ENCODE measurements at regions not wholly inside any gene's neighbourhood (a gene's known extent, or its start where the extent isn't known, plus 50 kb on each side); places are given as distances from the start of the nearest gene placed in this dataset.

DNA sequence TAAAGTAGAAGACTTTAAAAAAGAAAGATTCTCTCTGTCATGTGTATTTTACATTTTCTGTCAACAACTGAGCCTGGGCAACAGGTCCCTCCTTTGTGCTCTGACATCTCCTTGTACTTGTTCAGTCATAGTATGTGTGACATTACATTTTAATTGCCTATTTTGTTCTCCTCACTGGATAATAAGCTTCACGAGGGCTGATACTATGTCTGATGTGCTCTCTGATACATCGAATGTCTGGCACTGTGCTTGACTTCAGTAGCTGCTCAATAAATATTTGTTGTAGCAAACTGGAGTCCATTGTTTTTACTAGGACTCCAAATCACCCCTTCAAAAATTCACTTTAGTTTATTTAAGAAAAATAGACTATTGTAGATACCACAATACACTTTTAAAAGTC is 482.0 kb downstream of the RASEF start:
- TF ChIP-seq EZH2 (IDR thresholded peaks at IDR 0.05; ENCODE audit: borderline replicate concordance, insufficient read depth, low read length, poor library complexity, severe bottlenecking): no peak
- TF ChIP-seq MXI1 (conservative IDR thresholded peaks at IDR 0.05; ENCODE audit: poor library complexity, severe bottlenecking): no peak
- TF ChIP-seq, protein P1, sequence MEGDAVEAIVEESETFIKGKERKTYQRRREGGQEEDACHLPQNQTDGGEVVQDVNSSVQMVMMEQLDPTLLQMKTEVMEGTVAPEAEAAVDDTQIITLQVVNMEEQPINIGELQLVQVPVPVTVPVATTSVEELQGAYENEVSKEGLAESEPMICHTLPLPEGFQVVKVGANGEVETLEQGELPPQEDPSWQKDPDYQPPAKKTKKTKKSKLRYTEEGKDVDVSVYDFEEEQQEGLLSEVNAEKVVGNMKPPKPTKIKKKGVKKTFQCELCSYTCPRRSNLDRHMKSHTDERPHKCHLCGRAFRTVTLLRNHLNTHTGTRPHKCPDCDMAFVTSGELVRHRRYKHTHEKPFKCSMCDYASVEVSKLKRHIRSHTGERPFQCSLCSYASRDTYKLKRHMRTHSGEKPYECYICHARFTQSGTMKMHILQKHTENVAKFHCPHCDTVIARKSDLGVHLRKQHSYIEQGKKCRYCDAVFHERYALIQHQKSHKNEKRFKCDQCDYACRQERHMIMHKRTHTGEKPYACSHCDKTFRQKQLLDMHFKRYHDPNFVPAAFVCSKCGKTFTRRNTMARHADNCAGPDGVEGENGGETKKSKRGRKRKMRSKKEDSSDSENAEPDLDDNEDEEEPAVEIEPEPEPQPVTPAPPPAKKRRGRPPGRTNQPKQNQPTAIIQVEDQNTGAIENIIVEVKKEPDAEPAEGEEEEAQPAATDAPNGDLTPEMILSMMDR (IDR thresholded peaks at IDR 0.05; ENCODE audit: poor library complexity, severe bottlenecking): no peak
- no peak for TF ChIP-seq RAD21 (conservative IDR thresholded peaks at IDR 0.05)
- no peak for TF ChIP-seq TAF1 (IDR thresholded peaks at IDR 0.05; ENCODE audit: low read depth)
